OCI-LY7 (cell line): ENCODE measurements at regions not wholly inside any gene's neighbourhood (a gene's known extent, or its start where the extent isn't known, plus 50 kb on each side); places are given as distances from the start of the nearest gene placed in this dataset.

Experiments
- BruUV-seq: library from RNA; stranded (reverse); fragments of 400-500 nt; replicated peaks from 2 replicates; lab custom pipeline; 2021; lab: Mats Ljungman, UMichigan
- CTCF ChIA-PET: fragments of 300-600 bp; sonication (Branson Sonifier 250); formaldehyde crosslinking; loops from one replicate; lab custom pipeline; 2022; ENCODE audit warnings: antibody characterized with exemption; ENCODE audit not compliant: unreplicated experiment; lab: Charles Lee
- POLR2A ChIA-PET: fragments of 300-600 bp; sonication (Branson Sonifier 250); formaldehyde crosslinking; loops from one replicate; lab custom pipeline; 2022; ENCODE audit warnings: antibody characterized with exemption; lab: Charles Lee
- DNase-seq: peaks from one replicate; pipeline ENCODE4 v3.0.0-alpha.2; 2015; ENCODE audit warnings: low spot score
- H2AFZ ChIP-seq: fragments of 200-600 bp; sonication (generic), shearing (Covaris generic); 2 replicates; pipeline ENCODE4 v1.6.1; 2014; ENCODE audit warnings: mild to moderate bottlenecking, antibody characterized with exemption, low read length, moderate library complexity
- H3K27ac ChIP-seq: fragments of 200-600 bp; sonication (generic); 2 replicates; pipeline ENCODE4 v1.5.1; 2014; ENCODE audit warnings: mixed run types, low read depth, mild to moderate bottlenecking, moderate library complexity, low read length, inconsistent platforms; ENCODE audit not compliant: poor library complexity, severe bottlenecking
- H3K36me3 ChIP-seq: fragments of 200-600 bp; sonication (generic); 2 replicates; pipeline ENCODE4 v1.6.1; 2014; ENCODE audit warnings: mild to moderate bottlenecking, antibody characterized with exemption, low read length, moderate library complexity, mixed read lengths; ENCODE audit not compliant: insufficient read depth
- H3K4me1 ChIP-seq: fragments of 200-600 bp; sonication (generic); 2 replicates; pipeline ENCODE4 v1.5.1; 2014; ENCODE audit warnings: mild to moderate bottlenecking, low read length; ENCODE audit not compliant: insufficient read depth, poor library complexity, severe bottlenecking
- H3K4me2 ChIP-seq: fragments of 200-600 bp; sonication (generic); 2 replicates; pipeline ENCODE4 v1.6.1; 2014; ENCODE audit warnings: mild to moderate bottlenecking, low read length
- H3K4me3 ChIP-seq: fragments of 200-600 bp; sonication (generic); 2 replicates; pipeline ENCODE4 v1.5.1; 2014; ENCODE audit warnings: mild to moderate bottlenecking, low read depth, low read length; ENCODE audit not compliant: poor library complexity, severe bottlenecking
- H3K79me2 ChIP-seq: fragments of 200-600 bp; sonication (generic); 2 replicates; pipeline ENCODE4 v1.6.1; 2016; ENCODE audit warnings: low read depth, mild to moderate bottlenecking, low read length, moderate library complexity, mixed read lengths; ENCODE audit not compliant: insufficient read depth
- H3K9me2 ChIP-seq: fragments of 200-600 bp; sonication (generic); 2 replicates; pipeline ENCODE4 v1.6.1; 2016; ENCODE audit warnings: mild to moderate bottlenecking, low read length, mixed read lengths; ENCODE audit not compliant: insufficient read depth
- H3K9me3 ChIP-seq: fragments of 200-600 bp; sonication (generic); 2 replicates; pipeline ENCODE4 v1.6.1; 2014; ENCODE audit warnings: mild to moderate bottlenecking, mixed run types, low read length, mixed read lengths
- H4K20me1 ChIP-seq: fragments of 200-600 bp; sonication (generic); 2 replicates; pipeline ENCODE4 v1.6.1; 2014; ENCODE audit warnings: mild to moderate bottlenecking, antibody characterized with exemption, low read length, moderate library complexity, mixed read lengths; ENCODE audit not compliant: insufficient read depth
- CTCF ChIP-seq: fragments of 200-600 bp; sonication (generic); conservative IDR thresholded peaks from 2 replicates; pipeline ENCODE4 v1.5.1; 2014; ENCODE audit warnings: mild to moderate bottlenecking, antibody characterized with exemption, low read length, moderate library complexity, mixed read lengths
- EZH2phosphoT487 ChIP-seq: fragments of 200-600 bp; sonication (generic); IDR thresholded peaks from 2 replicates; pipeline ENCODE4 v1.6.1; 2018; ENCODE audit warnings: low read depth, borderline replicate concordance, mild to moderate bottlenecking, mixed run types, antibody characterized with exemption, low read length, moderate library complexity, mixed read lengths
- intact Hi-C: fragments of 100-400 bp; cut with micrococcal nuclease; formaldehyde crosslinking; loops from one replicate; pipeline ENCODE4 v1.10.0; 2022; ENCODE audit not compliant: unreplicated experiment

GRCh38 chr2:138215958-138216357 is 251.7 kb downstream of the HNMT start:
- Histone ChIP-seq H3K4me2 (no peak overlapping the region), H2AFZ (no peak overlapping the region), H3K79me2 (no peaks in the 10 kb centered on the region), H3K36me3 (no peaks in the 10 kb centered on the region), H3K4me3 (no peak overlapping the region), H3K9me2 (no peaks in the 10 kb centered on the region), H4K20me1 (no peaks in the 10 kb centered on the region), H3K9me3 (no peaks in the 10 kb centered on the region), H3K4me1 (no peaks in the 10 kb centered on the region), H3K27ac (no peak overlapping the region)
- DNase-seq = no peak
- CTCF ChIA-PET = no interaction called here
- BruUV-seq = no TSS peak
- intact Hi-C loops = no loop called here
- no peak for TF ChIP-seq EZH2phosphoT487
- TF ChIP-seq CTCF = no peak
- POLR2A ChIA-PET = interaction anchor here (0.6 kb wide), 1 partner anchor 8 kb away, joined by 3 read pairs; no protein-coding TSS in a partner anchor

DNA sequence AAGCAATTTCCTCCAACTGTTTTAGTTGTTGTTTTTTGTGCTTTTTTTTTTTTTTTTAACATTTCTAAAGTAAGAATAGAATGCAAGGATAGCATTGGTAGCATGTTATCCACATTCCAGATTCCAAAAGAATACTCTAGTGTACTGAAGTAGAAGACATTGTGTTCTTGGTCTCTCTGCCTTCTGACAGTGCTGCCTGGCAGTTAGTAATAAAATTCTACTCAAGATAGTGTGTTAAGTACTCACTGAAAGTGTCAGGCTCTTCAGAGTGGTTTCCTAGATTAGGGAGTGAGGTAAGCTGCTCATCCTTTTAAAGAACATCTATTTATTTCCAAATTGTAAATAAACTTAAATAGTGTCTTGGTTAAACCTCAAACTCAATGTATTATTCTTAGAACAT is 253.7 kb downstream of the HNMT start:
- Histone ChIP-seq H4K20me1 (no peaks in the 10 kb centered on the region), H3K79me2 (no peaks in the 10 kb centered on the region), H3K36me3 (no peaks in the 10 kb centered on the region), H3K9me2 (no peaks in the 10 kb centered on the region), H2AFZ (no peak overlapping the region), H3K27ac (no peak overlapping the region), H3K4me1 (no peaks in the 10 kb centered on the region), H3K4me3 (no peak overlapping the region), H3K4me2 (no peak overlapping the region), H3K9me3 (no peaks in the 10 kb centered on the region)
- BruUV-seq = no TSS peak
- ChIA-PET POLR2A (no interaction called here), CTCF (no interaction called here)
- DNase-seq = no peak
- TF ChIP-seq CTCF = no peak
- no peak for TF ChIP-seq EZH2phosphoT487
- intact Hi-C loops = no loop called here

GRCh38 chr2:138218397-138218796 is 254.1 kb downstream of the HNMT start:
- no TSS peak for BruUV-seq
- H3K9me3 ChIP-seq = no peaks in the 10 kb centered on the region
- no peaks in the 10 kb centered on the region for H3K4me1 ChIP-seq
- no peak overlapping the region for H2AFZ ChIP-seq
- no peaks in the 10 kb centered on the region for H3K36me3 ChIP-seq
- H3K79me2 ChIP-seq = no peaks in the 10 kb centered on the region
- ChIA-PET CTCF (no interaction called here), POLR2A (interaction anchor here (1.1 kb wide), 1 partner anchor 9 kb away, joined by 3 read pairs; no protein-coding TSS in a partner anchor)
- DNase-seq = no peak
- H3K9me2 ChIP-seq = no peaks in the 10 kb centered on the region
- H3K27ac ChIP-seq = no peak overlapping the region
- no peak for TF ChIP-seq CTCF
- TF ChIP-seq EZH2phosphoT487 = no peak
- H3K4me3 ChIP-seq = no peak overlapping the region
- H3K4me2 ChIP-seq = no peak overlapping the region
- intact Hi-C loops = no loop called here
- no peaks in the 10 kb centered on the region for H4K20me1 ChIP-seq
